Ovary (tissue), 3 donors: ENCODE measurements at regions not wholly inside any gene's neighbourhood (a gene's known extent, or its start where the extent isn't known, plus 50 kb on each side); places are given as distances from the start of the nearest gene placed in this dataset.
"Not testable (repeated sequence)": the region's sequence is repeated elsewhere in the genome, so short reads cannot be mapped to it uniquely, and the experiment has no call there.

Experiments
- CTCF ChIP-seq, 3 donors: fragments of 450-650 bp in 2 of 3; fragments of 200-600 bp in 1 of 3; IDR thresholded peaks; one replicate each; pipeline versions ENCODE4 v1.5.1 to v1.8.0; 2016 to 2022; ENCODE audit warnings: antibody characterized with exemption in 3 of 3, mild to moderate bottlenecking in 1 of 3
- EP300 ChIP-seq: sonication (generic); formaldehyde crosslinking; IDR thresholded peaks from one replicate; pipeline ENCODE4 v1.6.1; 2017; ENCODE audit warnings: antibody characterized with exemption
- POLR2A ChIP-seq: fragments of 450-650 bp; IDR thresholded peaks from one replicate; pipeline ENCODE4 v1.6.1; 2017; ENCODE audit warnings: antibody characterized with exemption, mild to moderate bottlenecking, moderate library complexity
- donor health status: DM: no; HTN: no; CAD: no.

GRCh38 chr21:5060364-5061083 is 5460.9 kb upstream of the TPTE start:
- not testable (repeated sequence) for TF ChIP-seq POLR2A; CTCF (IDR thresholded peaks at IDR 0.05); EP300
